HG02970 (cell line): ENCODE measurements at regions not wholly inside any gene's neighbourhood (a gene's known extent, or its start where the extent isn't known, plus 50 kb on each side); places are given as distances from the start of the nearest gene placed in this dataset.

Experiments
- ATAC-seq: cut with Tn5 transposase; IDR thresholded peaks from one replicate; pipeline ENCODE4 v1.9.1; 2021; ENCODE audit warnings: mild to moderate bottlenecking, moderate library complexity, moderate number of reproducible peaks; ENCODE audit not compliant: unreplicated experiment, low FRiP score

DNA sequence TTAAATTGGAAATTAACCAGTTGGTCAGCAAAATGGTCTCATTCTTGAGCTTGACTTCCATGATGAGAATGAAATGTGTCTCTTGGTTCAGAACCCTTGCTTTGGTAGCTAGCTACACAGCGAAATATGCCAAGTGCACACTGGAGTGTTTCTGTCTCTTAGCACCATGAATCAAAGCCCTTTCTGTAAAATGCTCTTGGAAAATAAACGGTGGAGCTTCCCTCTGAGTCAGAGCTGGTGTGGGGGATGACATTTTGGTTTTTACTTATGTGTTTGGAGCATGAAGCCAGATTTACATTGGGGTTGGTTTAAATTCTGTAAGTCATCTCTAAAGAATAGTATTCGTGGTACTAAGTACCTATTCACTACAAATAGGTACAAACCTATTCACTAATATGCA, 85.1 kb upstream of the NANOGP8 start:
- no peak for ATAC-seq

DNA sequence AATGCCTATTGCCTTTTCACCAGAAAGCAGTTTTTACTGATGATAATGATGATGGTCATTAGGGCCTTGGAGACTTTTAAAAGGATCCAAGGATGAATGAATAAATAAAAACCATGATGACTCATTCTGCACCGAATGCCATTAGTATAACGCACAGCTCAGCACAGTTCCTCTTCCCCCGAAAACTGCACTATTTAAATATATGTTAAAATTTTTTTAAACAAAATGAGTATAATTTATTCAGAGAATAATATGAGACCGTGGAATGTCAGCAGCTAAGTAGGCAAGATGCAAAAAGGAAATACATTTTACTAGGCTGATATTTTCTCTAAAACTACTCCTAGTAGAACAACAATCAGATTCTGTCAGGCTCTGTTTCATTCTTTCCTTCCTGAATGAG, 83.4 kb upstream of the NANOGP8 start:
- ATAC-seq: no peak

DNA sequence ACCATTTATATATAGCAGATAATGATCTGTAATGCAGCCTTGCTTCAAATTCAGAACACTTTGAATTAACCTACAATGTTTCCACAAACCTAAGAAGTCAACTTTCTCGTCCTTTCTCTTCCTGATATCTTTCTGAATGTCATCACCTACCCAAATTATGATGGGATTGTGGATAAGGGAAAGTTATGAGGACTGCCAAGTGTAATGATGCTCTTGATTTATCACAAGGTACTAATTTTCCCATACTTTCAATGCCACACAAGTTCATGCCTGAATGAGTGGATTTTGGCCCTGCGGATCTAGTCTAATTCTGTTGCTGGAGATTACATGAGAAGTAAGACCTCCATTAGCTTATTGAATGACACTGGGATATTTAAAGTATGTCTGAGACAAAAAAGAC, 82.6 kb upstream of the NANOGP8 start:
- no peak for ATAC-seq

DNA sequence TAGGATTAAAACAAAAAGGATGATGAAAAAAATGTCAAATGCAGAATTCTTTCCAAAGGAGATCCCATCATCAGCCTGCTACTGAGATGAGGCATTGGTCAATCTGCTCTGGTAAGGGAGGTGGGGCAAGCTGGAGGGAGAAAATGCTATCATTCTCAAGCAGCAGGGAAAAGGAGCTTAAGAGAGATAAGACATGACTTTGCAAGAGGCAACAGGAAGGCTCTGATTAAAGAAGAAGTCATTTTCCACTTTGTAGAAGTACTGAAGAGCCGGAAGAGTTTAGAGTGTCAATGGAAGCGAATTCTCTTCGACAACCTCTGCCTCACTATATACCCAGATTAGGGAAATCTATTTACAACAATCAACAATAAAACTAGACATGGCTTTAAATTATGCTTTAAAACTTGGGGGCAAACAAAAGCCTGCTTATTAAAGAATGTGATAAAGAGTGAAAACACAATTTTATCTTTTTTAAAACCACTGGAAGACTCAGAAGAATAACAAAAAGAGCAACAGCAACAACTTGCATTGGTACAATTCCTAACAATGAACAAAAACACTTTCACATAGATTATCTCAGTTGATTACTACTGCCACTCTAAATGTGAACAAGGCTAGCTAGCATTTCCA, 81.8 kb upstream of the NANOGP8 start:
- ATAC-seq: no peak

DNA sequence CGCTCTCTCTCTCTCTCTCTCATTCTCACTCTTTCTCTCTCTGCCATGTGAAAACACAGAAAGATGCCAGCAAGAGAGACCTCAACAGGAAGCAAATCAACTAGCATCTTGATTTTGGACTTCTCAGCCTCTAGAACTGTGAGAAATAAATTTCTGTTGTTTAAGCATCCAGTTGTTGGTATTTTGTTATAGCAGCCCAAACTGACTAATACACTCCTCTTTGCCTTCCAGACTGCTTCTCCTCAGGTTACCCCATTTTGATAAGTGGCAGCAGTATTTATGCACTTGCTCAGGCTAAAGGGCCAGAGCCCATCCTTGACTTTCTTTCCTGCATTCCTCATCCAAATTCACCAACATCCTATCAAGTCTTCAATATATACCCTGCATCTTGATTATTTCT, 76.6 kb upstream of the NANOGP8 start:
- ATAC-seq: no peak

DNA sequence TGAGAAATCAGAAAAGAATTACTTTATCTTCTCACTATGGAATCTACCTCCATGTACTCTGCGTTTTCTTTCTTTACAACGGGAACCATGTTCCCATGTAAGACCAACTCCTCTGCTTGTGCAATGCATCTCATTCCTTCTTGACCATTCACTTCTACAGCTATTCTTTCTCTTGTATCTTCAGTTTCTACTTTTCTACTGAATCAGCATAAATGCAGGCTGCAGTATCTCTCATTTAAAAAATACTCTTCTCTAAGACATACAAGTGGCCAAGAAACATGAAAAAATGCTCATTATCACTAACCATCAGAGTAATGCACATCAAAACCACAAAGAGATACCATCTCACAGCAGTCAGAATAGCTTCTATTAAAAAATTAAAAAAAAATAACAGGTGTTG, 74.1 kb upstream of the NANOGP8 start:
- no peak for ATAC-seq

DNA sequence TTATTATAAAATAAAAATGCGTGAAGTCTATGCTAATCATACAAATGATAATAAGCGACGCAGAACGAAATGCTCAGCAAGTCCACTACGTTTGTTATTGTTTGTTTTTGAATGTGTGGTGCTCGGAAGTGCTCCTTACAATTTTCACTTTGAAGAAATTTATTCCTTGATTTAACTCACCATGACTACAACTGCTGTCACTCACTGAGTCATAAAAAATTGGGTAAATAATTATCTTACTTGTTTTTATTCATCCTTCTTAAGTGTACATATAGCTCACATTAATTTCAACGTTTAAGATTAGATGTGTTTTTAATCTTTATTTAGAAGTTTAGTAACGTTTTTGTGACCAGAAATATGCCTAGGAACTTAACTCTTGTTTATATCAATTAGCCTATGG, 66.7 kb upstream of the NANOGP8 start:
- no peak for ATAC-seq

DNA sequence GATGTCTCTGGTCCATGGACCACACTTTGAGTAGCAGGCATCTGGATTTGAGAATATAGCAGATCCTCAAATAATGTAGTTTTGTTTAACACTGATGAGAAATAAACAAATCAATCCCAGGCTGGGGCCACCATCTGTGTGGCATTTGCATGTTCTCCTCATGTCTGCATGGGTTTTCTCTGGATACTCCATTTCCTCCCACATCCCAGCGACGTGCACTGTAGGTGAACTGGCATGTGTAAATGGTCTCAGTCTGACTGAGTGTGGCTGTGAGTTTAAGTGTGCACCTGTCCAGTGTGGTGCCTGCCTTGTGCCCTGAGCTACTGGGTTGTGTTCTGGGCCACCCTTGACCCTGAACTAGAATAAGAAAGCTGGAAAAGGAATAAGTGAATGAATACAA, 66.3 kb upstream of the NANOGP8 start:
- no peak for ATAC-seq

DNA sequence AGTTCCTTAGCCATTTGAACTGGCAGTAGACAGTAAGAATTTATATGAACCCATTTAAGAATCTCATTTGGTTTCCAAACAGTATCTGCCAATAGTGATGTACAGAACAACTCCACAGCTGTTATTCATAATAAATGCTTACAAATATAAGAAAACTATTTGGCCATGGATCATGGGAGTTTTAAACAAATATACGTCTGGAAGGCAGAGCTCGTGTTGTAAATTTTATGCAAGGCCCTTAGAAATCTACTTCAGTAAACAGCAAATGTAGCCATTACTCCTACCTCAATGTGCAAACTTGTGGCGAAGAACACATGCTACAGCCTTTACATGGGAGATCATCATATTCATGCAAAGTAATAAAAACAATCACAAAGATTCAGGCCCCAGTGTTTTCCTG, 65.3 kb upstream of the NANOGP8 start:
- no peak for ATAC-seq

DNA sequence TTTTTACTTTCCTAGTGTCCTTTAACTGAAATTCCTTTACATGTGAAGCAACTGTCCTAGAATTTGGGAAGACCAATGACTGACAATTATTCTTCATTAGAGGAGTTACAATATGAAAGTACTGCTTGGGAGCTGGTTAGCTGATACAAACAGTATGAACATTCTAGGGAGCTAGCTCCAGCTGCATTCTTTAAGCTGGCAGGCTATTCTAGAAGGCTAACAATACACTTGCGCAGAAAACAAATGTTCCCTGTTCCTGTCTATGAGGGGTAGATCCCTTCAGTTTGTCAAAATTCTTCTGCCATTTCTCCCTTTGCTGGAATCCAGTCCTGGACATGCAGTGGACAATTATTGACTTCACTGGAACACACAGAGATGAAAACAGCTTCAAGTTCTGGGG, 60.2 kb upstream of the NANOGP8 start:
- ATAC-seq: no peak

DNA sequence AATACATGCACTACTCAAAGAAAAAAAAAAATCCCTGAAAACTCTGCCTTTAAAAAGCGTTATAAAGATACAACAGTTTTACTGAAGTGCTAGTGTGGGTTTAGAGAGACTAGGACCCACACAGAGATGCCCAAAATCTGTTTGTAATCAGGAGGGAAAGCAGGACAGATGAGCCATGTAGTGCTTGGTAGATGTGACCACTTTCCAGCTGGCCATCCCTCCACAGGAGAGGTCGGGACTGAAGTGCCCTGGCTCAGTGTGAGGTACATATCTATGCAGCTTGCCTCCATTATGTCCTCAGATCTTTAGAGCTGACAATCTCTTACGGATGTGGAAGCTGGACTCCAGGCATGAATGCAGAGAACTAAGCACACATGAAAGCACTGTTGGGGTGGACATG, 57.5 kb upstream of the NANOGP8 start:
- no peak for ATAC-seq

DNA sequence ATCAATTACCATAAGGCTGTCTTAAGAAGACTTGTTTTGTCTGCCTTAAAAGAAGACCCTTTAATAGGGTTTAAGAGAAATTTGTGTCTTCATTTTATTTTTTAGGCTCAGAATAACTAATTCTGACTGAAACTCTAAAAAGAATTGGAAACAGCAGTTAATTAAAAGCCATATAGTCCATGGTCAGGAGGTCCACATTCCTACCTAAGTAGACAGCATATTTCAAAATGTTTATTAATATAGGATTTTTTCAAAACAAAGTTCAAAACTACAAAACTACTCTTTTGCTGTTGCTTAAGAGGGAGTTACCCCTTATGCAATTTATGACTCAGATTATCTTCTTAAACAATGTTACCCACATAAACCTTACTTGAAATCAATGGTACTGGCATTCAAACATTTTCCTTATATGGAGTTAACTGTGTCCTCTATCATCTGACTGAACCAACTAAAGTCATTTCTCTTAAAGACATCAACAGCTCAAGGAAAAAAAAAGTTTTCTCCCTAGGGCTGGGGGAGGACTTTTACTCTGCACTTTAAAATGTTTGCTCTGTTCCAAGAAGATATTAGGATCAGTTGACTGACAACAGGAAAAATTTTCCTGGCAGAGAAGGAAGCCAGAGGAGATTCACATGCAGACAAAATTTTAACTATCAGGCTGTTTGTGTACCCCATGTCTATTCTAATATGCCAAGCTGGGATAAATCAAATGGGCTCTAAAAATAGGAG, 56.8 kb upstream of the NANOGP8 start:
- no peak for ATAC-seq

DNA sequence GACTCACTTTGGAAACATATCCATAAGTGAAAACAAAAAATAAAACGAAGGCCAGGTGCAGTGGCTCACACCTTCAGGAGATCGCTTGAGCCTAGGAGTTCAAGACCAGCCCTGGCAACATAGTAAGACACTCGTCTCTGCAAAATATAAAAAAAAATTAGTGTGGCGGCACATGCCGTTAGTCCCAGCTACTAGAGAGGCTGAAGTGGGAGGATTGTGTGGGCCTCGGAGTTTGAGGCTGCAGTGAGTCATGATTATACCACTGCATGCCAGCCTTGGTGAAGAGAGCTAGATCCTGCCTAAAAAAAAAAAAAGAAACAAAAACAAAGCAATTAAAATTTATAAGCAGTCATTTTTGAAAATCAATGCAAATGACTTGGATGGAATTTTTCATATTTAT, 54.7 kb upstream of the NANOGP8 start:
- no peak for ATAC-seq

DNA sequence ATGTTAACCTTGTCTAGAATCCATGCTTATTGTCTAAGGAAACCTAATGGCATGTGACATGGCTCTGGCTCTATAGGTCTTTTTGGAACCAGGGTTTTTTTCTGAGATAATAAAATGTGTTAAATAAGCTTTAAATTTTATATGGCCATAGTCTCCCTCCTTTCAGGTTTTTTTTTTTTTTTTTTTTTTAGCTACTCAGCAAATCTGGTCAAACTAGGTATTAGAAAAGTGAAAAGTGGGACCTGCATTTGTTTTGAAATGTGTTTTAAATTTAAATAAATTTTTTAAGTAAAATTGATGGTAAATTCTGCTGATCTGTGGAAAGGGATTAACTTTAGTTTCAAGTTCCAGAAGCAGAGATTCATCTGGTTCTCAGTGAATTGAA, 52.1 kb upstream of the NANOGP8 start:
- no peak for ATAC-seq

DNA sequence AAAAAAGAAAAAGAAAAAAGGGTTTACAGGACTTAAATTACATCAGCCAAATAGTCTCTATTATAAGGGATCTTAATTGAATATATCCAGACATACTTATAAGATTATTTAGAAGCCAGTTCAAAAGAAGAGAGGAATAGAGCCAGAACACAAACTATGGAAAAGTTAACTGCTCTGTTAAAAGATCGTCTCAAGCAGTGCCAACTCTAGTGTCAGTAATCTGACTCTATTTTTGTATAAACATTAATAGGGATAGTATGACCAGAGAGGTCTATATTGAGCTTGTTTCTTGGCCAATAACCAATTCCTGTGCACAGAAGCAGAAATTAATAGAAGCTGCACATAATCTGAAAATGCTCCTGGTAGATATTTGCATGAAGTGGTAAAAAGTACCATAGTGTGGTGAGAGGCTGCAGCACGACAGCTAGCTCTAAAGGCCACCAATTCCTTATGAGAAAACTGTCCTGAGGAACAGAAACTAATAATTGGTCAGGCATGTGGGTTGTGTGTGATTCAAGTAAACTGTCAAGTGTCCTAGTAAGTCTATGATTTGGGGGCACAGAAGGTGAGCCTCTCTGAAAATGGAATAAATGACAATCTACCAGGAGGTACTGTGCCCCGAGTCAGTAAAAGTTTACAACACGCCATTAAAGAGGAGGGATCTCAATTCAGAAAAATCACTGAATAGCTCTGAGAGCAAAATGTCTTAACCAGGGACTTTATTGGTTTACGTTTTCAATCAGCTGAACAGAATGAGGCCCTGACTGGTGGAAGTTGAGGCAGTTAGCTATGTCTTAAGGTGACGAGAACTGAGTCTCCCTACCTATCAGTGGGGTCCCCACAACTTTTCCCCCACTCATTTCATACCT, 51.5 kb upstream of the NANOGP8 start:
- ATAC-seq: peak; percentile 99
